Testis (tissue), 2 donors: ENCODE measurements at regions not wholly inside any gene's neighbourhood (a gene's known extent, or its start where the extent isn't known, plus 50 kb on each side); places are given as distances from the start of the nearest gene placed in this dataset.

ENCODE experiments used
- POLR2A ChIP-seq: fragments of 450-650 bp; IDR thresholded peaks from one replicate; pipeline ENCODE4 v1.6.1; 2017; ENCODE audit warnings: antibody characterized with exemption, mild to moderate bottlenecking, moderate library complexity
- TF ChIP-seq, protein P1 (sequence below), 3 experiments: fragments of 450-650 bp in 2 of 3; fragments of 200-600 bp in 1 of 3; sonication (generic) in 1 of 3; IDR thresholded peaks; one replicate each; pipeline ENCODE4 v1.5.1; 2016 to 2019; ENCODE audit warnings: antibody characterized with exemption in 3 of 3, mild to moderate bottlenecking in 2 of 3, moderate library complexity in 1 of 3

DNA sequence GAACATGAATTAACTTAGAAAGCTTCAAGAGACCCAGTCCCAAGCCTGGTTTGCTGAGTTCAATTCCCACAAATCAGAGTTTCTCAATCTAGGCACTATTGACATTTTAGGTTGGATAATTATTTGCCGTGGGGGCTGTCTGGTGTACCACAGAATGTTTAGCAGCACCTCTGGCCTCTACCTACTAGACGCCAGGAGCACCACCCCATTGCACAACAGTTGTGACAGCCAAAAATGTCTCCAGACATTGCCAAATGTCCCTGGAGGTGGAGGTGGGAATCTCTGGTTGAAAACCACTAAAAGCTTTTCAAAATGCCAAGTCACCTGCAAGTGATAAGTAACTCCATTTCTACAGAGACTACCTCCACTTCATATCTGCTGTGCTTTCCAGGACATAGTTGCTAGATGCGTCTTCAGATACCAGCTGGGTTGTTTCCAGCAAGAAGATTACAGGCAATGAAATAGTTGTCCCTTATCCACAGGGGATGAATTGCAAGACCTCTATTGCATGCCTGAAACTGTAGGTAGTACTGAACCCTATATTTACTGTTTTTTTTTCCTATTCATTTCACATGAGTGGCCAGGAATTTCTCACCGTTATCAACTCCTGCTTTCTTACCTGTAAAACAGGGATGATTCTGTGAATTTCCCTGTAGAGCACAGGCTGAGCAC is 554.3 kb downstream of the ZEB2 start:
- no peak for TF ChIP-seq POLR2A
- TF ChIP-seq, protein P1, sequence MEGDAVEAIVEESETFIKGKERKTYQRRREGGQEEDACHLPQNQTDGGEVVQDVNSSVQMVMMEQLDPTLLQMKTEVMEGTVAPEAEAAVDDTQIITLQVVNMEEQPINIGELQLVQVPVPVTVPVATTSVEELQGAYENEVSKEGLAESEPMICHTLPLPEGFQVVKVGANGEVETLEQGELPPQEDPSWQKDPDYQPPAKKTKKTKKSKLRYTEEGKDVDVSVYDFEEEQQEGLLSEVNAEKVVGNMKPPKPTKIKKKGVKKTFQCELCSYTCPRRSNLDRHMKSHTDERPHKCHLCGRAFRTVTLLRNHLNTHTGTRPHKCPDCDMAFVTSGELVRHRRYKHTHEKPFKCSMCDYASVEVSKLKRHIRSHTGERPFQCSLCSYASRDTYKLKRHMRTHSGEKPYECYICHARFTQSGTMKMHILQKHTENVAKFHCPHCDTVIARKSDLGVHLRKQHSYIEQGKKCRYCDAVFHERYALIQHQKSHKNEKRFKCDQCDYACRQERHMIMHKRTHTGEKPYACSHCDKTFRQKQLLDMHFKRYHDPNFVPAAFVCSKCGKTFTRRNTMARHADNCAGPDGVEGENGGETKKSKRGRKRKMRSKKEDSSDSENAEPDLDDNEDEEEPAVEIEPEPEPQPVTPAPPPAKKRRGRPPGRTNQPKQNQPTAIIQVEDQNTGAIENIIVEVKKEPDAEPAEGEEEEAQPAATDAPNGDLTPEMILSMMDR (IDR thresholded peaks at IDR 0.05): no peak
